GM21423 (cell line): ENCODE measurements at regions not wholly inside any gene's neighbourhood (a gene's known extent, or its start where the extent isn't known, plus 50 kb on each side); places are given as distances from the start of the nearest gene placed in this dataset.
"Not testable (repeated sequence)": the region's sequence is repeated elsewhere in the genome, so short reads cannot be mapped to it uniquely, and the experiment has no call there.

Source experiments
- ATAC-seq: cut with Tn5 transposase; IDR thresholded peaks from one replicate; pipeline ENCODE4 v1.9.1; 2021; ENCODE audit warnings: mild to moderate bottlenecking, moderate library complexity; ENCODE audit not compliant: unreplicated experiment

DNA sequence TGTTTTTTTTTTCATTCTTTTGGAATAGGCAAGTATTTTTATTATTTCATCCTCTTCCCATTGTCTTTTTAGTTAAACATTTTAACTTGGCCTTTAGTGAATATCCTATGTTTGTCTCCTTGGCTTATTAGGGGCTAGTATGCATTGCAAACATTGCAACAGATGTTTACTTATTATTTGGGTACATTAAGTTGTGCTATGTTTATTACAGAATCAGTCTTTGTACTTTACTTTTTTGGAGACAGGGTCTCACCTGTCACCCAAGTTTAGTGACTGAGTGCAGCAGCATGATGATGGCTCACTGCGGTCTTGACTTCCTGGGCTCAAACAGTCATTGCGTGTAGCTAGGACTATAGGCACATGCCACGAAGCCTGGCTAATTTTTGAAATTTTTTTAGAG is 51.1 kb upstream of the NUDT6 start:
- no peak for ATAC-seq

GRCh38 chr4:122976111-122976510 is 53.7 kb upstream of the NUDT6 start:
- no peak for ATAC-seq

DNA sequence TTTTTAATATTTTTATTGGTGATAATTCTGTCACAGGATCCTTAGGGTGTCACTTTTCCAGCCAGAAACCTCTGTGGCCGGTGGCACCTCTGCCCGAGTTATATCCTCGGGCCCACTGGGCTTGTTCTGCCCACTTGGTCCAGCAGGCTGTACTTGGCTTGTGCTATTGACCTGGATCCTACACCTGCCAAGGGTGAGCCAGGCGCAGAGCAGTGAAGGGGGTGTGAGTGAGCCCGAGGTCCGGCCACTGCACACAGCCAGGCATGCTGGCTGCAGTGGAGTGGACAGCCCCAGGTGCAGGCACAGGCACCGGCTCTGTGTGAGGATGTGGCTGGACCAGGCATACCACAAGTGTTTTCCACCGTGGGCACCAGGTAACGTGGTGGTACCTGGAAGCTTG is 54.7 kb upstream of the NUDT6 start:
- no peak for ATAC-seq

DNA sequence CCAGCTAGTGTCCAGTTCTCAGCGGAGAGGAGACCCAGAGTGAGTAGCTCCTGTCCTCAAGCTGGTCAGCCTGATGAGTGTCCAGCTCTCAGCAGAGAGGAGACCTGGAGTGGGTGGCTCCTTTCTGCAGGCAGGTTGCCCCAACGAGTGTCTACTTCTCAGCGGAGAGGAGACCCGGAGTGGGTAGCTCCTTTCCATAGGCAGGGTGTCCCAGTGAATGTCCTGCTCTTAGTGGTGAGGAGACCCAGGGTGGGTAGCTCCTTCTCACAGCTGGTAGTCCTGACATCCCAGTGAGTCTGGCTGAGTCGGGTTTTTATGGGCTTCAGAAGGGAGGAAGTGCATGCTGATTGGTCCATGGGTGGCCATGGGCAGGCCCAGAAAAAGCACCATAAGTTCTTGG is 55.7 kb upstream of the NUDT6 start:
- no peak for ATAC-seq

DNA sequence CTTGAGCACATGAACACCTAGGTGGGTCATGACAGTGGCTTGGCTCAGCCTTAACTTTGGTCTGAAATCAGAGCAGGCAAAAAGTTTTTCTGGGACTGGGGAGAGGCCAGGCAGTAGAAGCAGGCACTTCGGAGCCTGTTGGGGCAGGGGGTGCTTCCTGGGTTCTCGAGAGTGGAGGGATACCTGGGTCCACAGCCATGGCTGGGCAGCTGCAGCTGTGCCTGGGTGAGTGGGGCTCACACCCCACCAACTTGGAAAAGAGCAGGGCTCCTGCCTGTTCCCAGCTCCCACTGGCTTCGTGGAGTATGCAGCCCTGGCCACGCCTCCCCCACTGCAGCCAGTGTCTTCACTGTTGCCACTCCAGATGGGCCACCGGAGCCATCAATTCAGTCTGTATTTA is 56.4 kb upstream of the NUDT6 start:
- no peak for ATAC-seq

- no peak for ATAC-seq
These were observed 58.5 kb upstream of the NUDT6 start for GRCh38 chr4:122980860-122981259.

DNA sequence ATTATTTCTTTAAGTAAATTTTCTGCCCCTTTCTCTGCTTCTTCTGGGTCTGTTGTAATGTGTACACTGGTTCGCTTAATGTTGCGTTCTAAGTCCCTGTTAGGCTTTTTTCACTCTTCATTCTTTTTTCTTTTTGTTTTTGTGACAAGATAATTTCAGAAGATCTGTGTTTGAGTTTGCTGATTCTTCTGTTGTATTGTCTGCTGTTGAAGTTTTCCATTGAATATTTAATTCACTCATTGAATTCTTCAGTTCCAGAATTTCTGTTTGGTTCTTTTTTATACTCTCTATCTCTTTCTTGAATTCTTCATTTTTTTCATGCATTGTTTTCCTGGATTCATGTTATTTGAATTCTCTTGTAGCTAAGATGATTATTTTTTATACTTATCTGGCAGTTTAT is 66.3 kb upstream of the NUDT6 start:
- ATAC-seq, result no peak

DNA sequence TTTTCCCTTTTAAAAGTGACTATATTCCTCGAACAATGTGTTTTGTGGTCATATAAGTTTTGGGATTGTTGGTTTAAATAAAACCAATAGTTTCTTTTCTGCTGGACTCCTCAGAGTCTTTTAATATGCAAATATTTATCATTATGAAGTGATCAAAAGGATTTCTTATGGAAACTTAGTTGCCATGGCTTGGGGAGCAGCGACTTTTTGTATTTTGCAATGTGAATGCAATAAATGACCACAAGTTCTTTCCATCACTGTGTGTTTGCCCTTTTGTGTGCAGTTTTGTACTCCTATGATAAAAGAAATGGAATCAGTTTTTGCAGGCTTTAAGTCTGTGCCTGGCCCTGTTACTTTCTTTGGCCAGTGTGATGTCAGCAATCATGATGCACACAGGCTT is 68.5 kb upstream of the NUDT6 start:
- ATAC-seq, result no peak

DNA sequence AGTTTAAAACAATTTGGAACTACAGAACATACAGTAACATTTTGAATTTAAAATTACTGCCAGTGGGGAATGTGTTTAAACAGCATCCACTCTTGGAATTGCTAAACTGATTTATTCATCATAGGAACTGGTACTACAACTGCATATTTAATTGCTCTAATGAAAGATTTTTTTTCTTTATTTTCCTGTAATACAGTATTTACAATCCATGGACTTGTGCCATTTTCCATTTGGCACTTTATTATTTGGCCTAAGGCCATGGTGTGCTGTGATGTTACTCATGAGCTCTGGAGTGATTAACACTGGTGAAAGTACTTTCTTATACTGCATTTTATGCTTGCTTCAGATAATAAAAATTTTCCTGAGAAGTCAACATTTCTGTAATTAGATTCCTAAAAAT is 69.7 kb upstream of the NUDT6 start:
- ATAC-seq, result no peak

DNA sequence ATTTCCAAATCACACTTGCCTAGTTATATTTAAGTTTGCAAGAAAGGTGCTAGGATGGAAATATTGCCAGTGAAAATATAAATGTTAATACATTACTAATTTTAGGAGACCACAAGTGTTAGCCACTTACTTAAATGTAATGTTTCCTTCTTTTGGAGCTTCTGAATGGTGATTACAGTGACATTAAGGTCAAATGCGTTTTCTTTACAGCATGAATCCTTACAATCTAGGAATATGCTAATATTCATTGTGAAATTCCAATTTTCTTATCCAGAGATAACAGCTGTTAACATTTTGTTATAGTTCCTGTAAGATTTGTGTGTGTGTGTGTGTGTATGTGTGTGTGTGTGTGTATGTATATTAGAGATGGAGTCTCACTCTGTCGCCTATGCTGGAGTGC is 70.2 kb upstream of the NUDT6 start:
- ATAC-seq, result no peak

- ATAC-seq, result no peak
These were observed 74.0 kb upstream of the NUDT6 start for GRCh38 chr4:122996350-122996749.

DNA sequence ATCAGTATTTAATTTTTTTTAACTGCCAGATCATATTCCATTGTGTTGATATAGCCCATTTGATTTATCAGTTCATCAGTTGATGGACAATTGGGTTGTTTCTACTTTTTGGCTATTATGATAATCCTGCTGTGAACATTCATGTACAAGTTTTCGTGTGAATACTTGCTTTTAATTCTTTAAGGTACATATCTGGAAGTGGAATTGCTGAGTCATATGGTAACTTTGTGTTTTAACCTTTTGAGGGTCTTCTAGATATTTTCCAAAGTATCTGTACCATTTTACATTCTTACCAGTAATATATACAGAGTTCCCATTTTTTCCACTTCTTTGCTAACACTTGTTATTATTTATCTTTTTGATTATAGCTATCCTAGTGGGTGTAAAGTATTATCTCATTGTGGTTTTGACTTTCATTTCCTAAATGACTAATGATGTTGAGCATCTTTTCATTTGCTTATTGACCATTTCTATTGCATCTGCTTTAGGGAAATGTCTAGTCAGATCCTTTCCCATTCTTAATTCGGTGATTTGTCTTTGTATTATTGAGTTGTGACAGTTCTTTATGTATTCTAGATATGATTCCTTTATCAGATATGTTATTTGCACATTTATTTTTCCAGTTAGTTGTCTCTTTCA is 75.2 kb upstream of the NUDT6 start:
- ATAC-seq, result peak; percentile 73

DNA sequence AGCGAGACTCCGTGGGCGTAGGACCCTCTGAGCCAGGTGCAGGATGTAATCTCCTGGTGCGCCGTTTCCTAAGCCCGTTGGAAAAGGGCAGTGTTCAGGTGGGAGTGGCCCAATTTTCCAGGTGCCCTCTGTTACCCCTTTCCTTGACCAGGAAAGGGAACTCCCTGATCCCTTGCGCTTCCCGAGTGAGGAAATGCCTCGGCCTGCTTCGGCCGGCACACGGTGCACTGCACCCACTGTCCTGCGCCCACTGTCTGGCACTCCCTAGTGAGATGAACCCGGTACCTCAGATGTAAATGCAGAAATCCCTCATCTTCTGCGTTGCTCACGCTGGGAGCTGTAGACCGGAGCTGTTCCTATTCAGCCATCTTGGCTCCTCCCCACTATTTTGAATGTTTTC is 81.7 kb upstream of the NUDT6 start:
- ATAC-seq, result not testable (repeated sequence)

- not testable (repeated sequence) for ATAC-seq
These were observed 82.7 kb upstream of the NUDT6 start for GRCh38 chr4:123005126-123005525.

GRCh38 chr4:123007679-123008078 is 85.3 kb upstream of the NUDT6 start:
- ATAC-seq, result no peak

- ATAC-seq, result not testable (repeated sequence)
These were observed 90.0 kb upstream of the NUDT6 start for GRCh38 chr4:123012416-123012815.

DNA sequence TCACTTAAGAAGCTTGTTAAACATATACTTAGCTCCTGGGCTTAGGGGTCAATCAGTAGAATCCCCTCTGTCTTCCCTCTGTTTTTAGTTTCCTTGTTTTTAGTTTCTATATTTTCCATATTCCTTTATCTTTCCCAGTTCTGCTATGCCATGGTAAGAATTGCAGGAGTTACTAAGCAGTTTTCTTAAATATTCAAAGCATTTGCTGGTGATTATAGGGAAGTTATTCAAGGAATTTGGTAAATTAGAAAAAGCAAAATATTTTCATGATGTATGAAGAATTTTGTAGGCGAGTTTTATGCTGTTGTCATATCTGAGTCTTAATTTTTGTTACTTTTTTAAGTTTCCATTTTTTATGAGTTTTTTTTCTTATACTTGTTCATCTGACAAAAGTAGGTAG is 91.6 kb upstream of the NUDT6 start:
- no peak for ATAC-seq

DNA sequence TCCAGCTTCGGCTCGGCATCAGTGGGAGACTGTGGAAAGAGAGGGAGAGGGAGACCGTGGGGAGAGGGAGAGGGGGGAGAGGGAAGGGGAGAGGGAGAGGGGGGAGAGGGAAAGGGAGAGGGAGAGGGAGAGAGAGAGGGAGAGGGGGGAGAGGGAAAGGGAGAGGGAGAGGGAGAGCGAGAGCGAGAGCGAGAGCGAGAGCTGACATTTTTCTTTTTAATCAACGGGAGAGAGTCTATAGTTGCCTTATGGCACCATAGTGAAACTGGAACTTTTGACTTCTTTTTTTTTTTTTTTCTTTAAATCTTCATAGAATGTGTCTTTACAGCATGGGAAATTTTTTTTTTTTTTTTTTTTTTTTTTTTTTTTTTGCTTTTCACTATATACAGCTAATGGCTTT is 94.7 kb upstream of the NUDT6 start:
- no peak for ATAC-seq

GRCh38 chr4:123017636-123018395 is 95.4 kb upstream of the NUDT6 start:
- ATAC-seq, result no peak

DNA sequence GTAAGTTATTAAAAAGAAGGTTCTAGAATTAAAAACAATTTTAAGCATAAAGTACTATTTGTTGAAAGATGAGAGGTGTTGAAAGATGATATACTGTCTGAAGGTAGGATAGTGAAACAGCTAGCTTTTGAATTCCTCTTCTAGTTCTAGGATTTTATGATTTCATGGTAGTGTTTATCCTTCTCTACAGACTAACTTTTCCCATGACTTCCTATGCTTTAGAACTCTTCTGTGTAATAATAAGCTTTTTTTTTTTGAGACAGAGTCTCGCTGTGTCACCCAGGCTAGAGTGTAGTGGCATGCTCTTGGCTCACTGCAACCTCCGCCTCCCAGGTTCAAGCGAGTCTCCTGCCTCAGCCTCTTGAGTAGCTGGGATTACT is 96.0 kb upstream of the NUDT6 start:
- no peak for ATAC-seq

- ATAC-seq, result no peak
These were observed 97.9 kb upstream of the NUDT6 start for GRCh38 chr4:123020285-123020684.

DNA sequence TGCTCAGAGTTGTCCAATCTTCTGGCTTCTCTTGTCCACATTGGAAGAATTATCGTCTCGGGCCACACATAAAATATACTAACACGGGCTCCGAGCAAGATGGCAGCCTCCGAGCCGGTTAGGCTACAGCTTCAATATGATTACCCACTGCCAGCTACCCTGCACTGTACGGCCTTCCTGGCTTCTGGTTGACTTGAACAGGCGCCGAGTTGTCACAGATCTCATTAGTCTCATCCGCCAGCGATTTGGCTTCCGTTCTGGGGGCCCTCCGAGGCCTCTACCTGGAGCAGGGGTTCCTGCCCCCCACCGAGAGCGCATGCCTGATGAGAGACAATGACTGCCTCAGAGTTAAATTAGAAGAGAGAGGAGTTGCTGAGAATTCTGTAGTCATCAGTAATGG is 101.2 kb upstream of the NUDT6 start:
- no peak for ATAC-seq

- ATAC-seq, result no peak
These were observed 102.3 kb upstream of the NUDT6 start for GRCh38 chr4:123024710-123025109.
